ENCODE measurements at regions not wholly inside any gene's neighbourhood (a gene's known extent, or its start where the extent isn't known, plus 50 kb on each side); places are given as distances from the start of the nearest gene placed in this dataset.

- TF ChIP-seq ZBTB4 (CRISPR knock-in tag; IDR thresholded peaks at IDR 0.05) (no peak), JUNB (IDR thresholded peaks at IDR 0.05) (0 out of 2 replicates have a peak, but pooled peaks have one; percentile 18), BMI1 (IDR thresholded peaks at IDR 0.05; ENCODE audit: borderline replicate concordance) (peak; percentile 52; the same call in 1 of the 2 replicates), PML (IDR thresholded peaks at IDR 0.05; ENCODE audit: low read length) (peak; percentile 43; the same call in 1 of the 2 replicates), SP1 (IDR thresholded peaks at IDR 0.05; ENCODE audit: low read depth, low read length) (peak; percentile 53), GABPA (IDR thresholded peaks at IDR 0.05; ENCODE audit: low read depth) (no peak), NR2C2 (IDR thresholded peaks at IDR 0.05; ENCODE audit: borderline replicate concordance, control insufficient read depth, insufficient read length, low read depth) (no peak), BHLHE40 (IDR thresholded peaks at IDR 0.05; ENCODE audit: borderline replicate concordance in 1 of 2, low read depth in 2 of 2, low read length in 1 of 2) (peak; percentile 95 to 97), IRF3 (IDR thresholded peaks at IDR 0.05) (no peak), HDAC2 (IDR thresholded peaks at IDR 0.05) (no peak), PBX3 (IDR thresholded peaks at IDR 0.05; ENCODE audit: insufficient replicate concordance, low read depth, low read length) (no peak), ZNF687 (IDR thresholded peaks at IDR 0.05) (peak; percentile 72), RFX5 (IDR thresholded peaks at IDR 0.05; ENCODE audit: low read depth, low read length) (no peak), ATF7 (IDR thresholded peaks at IDR 0.05; ENCODE audit: low read depth) (peak; percentile 88), NFYA (IDR thresholded peaks at IDR 0.05; ENCODE audit: borderline replicate concordance, low read depth, low read length) (no peak), GATAD2B (conservative IDR thresholded peaks at IDR 0.05; ENCODE audit: low read depth) (0 out of 2 replicates have a peak, but pooled peaks have one; percentile 30), CBFB (IDR thresholded peaks at IDR 0.05; ENCODE audit: low read depth) (no peak)
These were observed 488.9 kb downstream of the SHISA9 start (continued) for GRCh38 chr16:13390093-13390985.
